Esophagus (tissue), 2 donors: ENCODE measurements at regions not wholly inside any gene's neighbourhood (a gene's known extent, or its start where the extent isn't known, plus 50 kb on each side); places are given as distances from the start of the nearest gene placed in this dataset.

ENCODE experiments used
- H3K27ac ChIP-seq, 2 donors: one replicate each; pipeline ENCODE4 v1.5.1; 2013; ENCODE audit warnings: low read depth in 2 of 2, mild to moderate bottlenecking in 2 of 2, inconsistent platforms in 1 of 2, low read length in 1 of 2, moderate library complexity in 1 of 2
- H3K27me3 ChIP-seq, 2 donors: one replicate each; pipeline ENCODE4 v1.6.1; 2013; ENCODE audit warnings: low read length in 2 of 2, control low read depth in 1 of 2, mild to moderate bottlenecking in 1 of 2; ENCODE audit not compliant: insufficient read depth in 2 of 2, control insufficient read depth in 1 of 2
- H3K36me3 ChIP-seq, 2 donors: one replicate each; pipeline ENCODE4 v1.6.1; 2013; ENCODE audit warnings: low read length in 1 of 2; ENCODE audit not compliant: control insufficient read depth in 2 of 2, insufficient read depth in 2 of 2
- H3K4me1 ChIP-seq, 2 donors: one replicate each; pipeline ENCODE4 v1.6.1; 2013; ENCODE audit warnings: low read length in 1 of 2; ENCODE audit not compliant: control insufficient read depth in 2 of 2, insufficient read depth in 2 of 2
- H3K4me3 ChIP-seq, 2 donors: one replicate each; pipeline ENCODE4 v1.5.1; 2013; ENCODE audit warnings: low read length in 2 of 2, mild to moderate bottlenecking in 2 of 2, low read depth in 1 of 2, moderate library complexity in 1 of 2
- H3K9me3 ChIP-seq, 2 donors: one replicate each; pipeline ENCODE4 v1.6.1; 2013; ENCODE audit warnings: mild to moderate bottlenecking in 2 of 2, low read depth in 1 of 2, low read length in 1 of 2, moderate library complexity in 1 of 2; ENCODE audit not compliant: control insufficient read depth in 2 of 2, insufficient read depth in 1 of 2
- WGBS, 2 donors: extraction: QIAGEN DNeasy Blood & Tissue Kit; methylation state at CpG; one replicate each; pipeline ENCODE4 v1.1.7; 2013; 5-methylcytosine and 5-hydroxymethylcytosine counted together
- donor health status: healthy with polysubstance abuse.
- donor health status: Bipolar disorder and iron deficiency.

DNA sequence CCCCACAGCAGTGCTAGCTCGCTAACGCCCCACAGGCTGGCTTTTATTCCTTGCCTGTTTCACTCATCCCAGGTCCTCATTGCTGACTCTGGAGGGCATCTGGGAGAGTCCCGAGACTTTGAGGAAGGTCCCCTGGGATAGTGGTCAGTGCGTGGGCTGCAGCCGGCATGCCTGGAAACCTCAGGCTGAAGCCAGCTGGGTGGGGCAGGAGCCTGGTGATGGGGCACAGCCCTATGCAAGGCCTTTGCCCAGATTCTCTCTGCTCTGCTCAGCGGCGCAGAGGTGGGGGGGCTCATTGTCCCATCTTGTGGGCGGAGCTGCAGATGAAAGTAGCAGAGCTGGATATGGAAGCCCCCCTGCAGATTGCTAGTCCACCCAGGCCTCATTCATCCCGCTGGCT lies 55.7 kb upstream of the SMAD6 start:
- H3K4me1 ChIP-seq: peaks cover 2 to 4% of the 10 kb centered on the region in 2 donors
- H3K27ac ChIP-seq: no peak overlapping the region
- H3K27me3 ChIP-seq: no peaks in the 10 kb centered on the region
- no peaks in the 10 kb centered on the region for H3K36me3 ChIP-seq
- no peaks in the 10 kb centered on the region for H3K9me3 ChIP-seq
- H3K4me3 ChIP-seq: no peak overlapping the region
- 81 to 82% methylated on average over 9 of the region's 9 CpGs for WGBS, 2 donors

DNA sequence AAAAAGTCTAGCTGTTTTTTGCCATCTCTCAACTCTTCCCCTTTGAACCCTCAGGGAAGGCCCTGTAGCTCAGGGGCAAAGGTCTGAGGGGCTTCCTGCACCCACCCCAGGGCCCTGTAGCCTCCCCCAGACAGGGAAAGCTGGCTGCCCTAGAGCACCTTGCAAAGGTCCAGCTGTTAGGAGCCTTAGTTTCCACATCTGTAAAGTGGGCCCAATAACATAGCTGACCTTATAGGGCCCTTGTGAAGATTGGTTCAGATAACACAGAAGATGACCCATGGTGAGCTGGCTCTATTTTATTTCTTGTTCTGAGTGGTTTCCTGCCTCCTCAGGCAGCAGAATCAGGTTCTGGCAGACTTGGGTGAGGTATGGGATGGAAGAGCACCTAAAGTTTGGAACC lies 55.2 kb upstream of the SMAD6 start:
- Histone ChIP-seq H3K9me3 (no peaks in the 10 kb centered on the region), H3K27ac (peak overlapping the region; percentile 55 to 58), H3K27me3 (no peaks in the 10 kb centered on the region), H3K4me3 (no peak overlapping the region), H3K4me1 (peaks cover 2 to 4% of the 10 kb centered on the region in 2 donors), H3K36me3 (no peaks in the 10 kb centered on the region)

DNA sequence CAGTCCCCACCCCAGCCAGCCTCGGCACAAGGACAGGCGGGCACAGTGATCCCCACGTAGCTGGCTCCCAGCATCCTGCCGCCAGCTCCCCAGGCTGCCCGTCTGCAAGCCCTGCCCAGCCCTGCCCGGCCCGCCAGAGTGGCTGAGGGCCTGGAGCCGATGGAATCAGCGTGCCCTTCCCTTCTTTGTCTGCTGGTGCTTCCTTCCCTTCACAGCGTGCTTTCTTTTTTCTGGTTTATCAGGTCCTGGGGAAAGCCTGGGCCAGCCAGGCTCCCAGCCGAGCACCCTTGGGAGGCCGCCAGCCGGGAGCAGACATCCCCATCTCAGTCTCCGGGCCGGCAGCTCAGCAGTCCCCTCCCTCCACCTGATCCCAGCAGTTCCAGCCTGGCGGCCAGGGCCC lies 54.7 kb upstream of the SMAD6 start:
- 24 to 48% methylated on average over 14 to 16 of the region's 16 CpGs for WGBS, 2 donors

DNA sequence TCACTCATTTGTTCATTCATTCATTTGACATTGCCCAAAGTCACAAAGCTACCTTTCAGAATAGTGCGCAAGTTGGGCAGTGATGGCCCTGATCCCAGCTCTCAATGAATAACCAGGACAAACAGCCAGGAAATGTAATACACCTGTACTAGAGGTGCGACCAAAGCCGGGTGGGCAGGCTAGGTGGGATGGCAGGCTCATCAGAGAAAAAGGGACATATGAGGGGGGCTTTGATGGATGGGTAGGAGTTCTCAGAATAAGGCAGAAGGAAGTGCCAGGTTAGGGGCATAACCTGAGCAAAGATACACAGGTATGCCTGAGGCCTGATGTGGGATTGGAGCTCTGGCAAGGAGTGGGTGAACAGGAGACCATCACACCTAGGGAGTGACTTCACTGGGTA lies 53.4 kb upstream of the SMAD6 start:
- H3K27me3 ChIP-seq: no peaks in the 10 kb centered on the region
- no peak overlapping the region for H3K4me3 ChIP-seq
- peaks cover 2 to 4% of the 10 kb centered on the region in 2 donors for H3K4me1 ChIP-seq
- H3K9me3 ChIP-seq: no peaks in the 10 kb centered on the region
- WGBS, 2 donors: 81 to 95% methylated on average over 3 of the region's 3 CpGs
- no peak overlapping the region for H3K27ac ChIP-seq
- no peaks in the 10 kb centered on the region for H3K36me3 ChIP-seq

More for the DNA sequence above, 54.7 kb upstream of the SMAD6 start:
- Histone ChIP-seq H3K36me3 (no peaks in the 10 kb centered on the region), H3K4me3 (no peak overlapping the region), H3K27me3 (no peaks in the 10 kb centered on the region), H3K4me1 (peaks cover 2 to 4% of the 10 kb centered on the region in 2 donors), H3K27ac (peak overlapping the region; percentile 55 to 58), H3K9me3 (no peaks in the 10 kb centered on the region)

DNA sequence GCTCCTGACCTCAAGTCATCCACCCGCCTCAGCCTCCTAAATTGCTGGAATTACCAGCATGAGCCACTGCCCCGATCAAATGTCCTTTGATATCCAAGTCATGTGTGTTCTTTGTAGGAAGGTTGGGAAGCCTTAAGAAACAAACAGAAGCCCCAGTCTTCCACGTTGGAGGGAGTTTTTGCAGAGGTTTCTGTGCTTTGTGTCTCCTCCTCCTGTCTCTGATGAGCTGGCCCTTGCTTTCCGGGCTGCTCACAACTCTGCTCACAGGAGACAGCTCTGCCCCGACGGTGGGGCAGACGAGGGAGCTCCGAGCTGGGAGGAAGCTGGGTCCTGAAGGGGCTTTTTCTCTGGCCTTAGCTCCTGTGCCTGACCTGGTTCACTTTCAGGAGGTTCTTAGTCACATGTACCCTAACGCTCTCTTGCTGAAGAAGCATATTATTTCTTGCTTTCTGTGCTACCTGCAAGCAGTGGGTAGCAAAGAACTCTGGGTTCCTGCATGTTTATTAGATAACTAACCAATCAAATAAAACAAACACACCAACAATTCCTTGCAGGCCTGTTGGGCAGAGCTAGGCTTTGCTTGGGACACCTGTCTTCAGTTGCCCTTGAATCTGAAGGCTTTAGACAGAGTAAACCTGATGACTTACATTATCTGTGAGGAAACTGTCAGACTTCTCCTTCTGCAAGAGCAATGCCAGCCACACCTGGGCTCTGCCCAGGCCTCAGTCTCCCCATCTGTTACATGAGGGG lies 52.6 kb upstream of the SMAD6 start:
- Histone ChIP-seq H3K27ac (no peak overlapping the region), H3K4me1 (peaks cover 2 to 4% of the 10 kb centered on the region in 2 donors), H3K36me3 (no peaks in the 10 kb centered on the region), H3K4me3 (no peak overlapping the region), H3K9me3 (no peaks in the 10 kb centered on the region), H3K27me3 (no peaks in the 10 kb centered on the region)
- 75 to 77% methylated on average over 9 of the region's 9 CpGs for WGBS, 2 donors

DNA sequence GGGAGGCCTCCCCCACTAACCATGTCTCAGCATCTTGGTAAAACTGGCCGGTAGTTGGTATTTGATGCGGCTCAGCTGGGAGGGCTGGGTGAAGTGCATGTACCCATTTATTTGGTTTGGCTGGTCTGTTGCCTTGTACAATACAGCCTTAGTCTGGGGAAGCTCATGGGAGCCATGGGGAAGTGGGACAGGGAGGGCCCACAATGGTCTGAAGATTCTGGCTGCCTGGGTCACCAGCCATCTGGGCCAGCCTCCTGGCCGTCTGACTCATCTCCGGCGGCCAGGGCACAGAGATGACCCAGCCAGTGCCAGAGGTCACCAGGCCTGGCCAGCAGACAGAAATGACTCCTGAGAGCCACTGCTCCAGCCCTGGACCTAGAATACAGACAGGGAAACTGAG lies 51.6 kb upstream of the SMAD6 start:
- Histone ChIP-seq H3K4me3 (no peak overlapping the region), H3K36me3 (no peaks in the 10 kb centered on the region), H3K27ac (no peak overlapping the region), H3K27me3 (no peaks in the 10 kb centered on the region), H3K4me1 (peaks cover 2 to 4% of the 10 kb centered on the region in 2 donors), H3K9me3 (no peaks in the 10 kb centered on the region)
- whole genome bisulfite sequencing, 2 donors: 68 to 69% methylated on average over 5 of the region's 5 CpGs

DNA sequence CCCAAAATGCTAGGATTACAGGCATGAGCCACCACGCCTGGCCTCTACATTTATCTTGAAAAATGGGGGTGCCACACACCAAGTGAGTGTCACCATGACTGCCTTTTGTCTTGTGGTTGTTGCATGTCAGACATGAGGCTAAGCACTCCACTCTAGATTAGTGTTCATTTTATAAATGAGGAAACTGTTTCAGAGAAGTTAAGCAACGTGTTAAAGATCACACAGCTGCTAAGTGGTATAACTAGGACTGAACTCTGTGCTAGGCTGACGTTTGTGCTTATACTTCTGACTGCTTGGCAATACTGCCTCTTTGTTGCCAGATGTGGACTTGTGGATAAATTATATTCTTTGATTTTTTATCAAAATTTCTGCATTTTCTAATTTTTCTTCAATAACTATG lies 50.8 kb upstream of the SMAD6 start:
- no peak overlapping the region for H3K27ac ChIP-seq
- no peaks in the 10 kb centered on the region for H3K27me3 ChIP-seq
- 74 to 78% methylated on average over 3 of the region's 3 CpGs for WGBS, 2 donors
- H3K36me3 ChIP-seq: no peaks in the 10 kb centered on the region
- H3K9me3 ChIP-seq: no peaks in the 10 kb centered on the region
- H3K4me1 ChIP-seq: peaks cover 4 to 9% of the 10 kb centered on the region in 2 donors
- H3K4me3 ChIP-seq: no peak overlapping the region

DNA sequence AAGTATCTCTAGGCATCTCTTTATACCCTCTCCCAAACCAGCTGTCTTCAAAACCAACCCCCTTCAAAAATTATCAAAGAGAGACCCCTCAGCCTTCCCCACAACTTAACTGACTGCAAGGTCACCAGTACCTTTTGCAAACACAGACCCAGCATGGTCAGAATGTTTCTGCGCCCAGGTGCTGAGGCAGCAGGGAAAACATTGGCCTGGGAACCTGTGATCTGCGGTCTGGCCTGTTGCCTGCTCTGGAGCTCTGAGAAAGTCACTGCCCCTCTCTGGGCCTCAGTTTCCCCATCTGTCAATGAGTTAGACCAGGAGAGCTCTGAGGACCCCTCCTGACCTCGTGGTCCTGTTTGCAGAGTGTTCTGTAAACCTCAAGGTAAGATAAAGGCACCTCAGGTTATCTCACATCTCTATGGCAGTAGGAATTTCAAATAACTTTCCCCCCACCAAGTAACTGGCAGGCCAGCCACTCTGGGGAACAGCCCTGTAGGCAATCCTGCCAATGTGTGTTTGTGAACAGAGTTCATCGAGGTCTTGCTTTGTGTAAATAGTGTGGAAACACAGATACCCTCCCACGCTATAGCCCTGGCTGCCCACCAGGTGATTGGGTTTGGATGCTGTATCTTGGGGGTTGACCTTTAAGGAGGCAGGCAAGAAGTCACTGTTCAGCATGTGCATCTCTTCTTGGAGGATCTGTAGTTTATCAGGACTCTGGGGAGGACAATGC lies 50.0 kb upstream of the SMAD6 start:
- Histone ChIP-seq H3K36me3 (no peaks in the 10 kb centered on the region), H3K4me1 (peaks cover 2 to 9% of the 10 kb centered on the region in 2 donors), H3K27ac (no peak overlapping the region), H3K27me3 (no peaks in the 10 kb centered on the region), H3K4me3 (no peak overlapping the region), H3K9me3 (no peaks in the 10 kb centered on the region)
- 65 to 68% methylated on average over 5 of the region's 5 CpGs for WGBS, 2 donors
